HG03108 (cell line): ENCODE measurements at regions not wholly inside any gene's neighbourhood (a gene's known extent, or its start where the extent isn't known, plus 50 kb on each side); places are given as distances from the start of the nearest gene placed in this dataset.
"Not testable (repeated sequence)": the region's sequence is repeated elsewhere in the genome, so short reads cannot be mapped to it uniquely, and the experiment has no call there.

Source experiments
- ATAC-seq: cut with Tn5 transposase; IDR thresholded peaks from one replicate; pipeline ENCODE4 v1.9.1; 2021; ENCODE audit warnings: moderate library complexity; ENCODE audit not compliant: unreplicated experiment

- no peak for ATAC-seq
Observed at GRCh38 chr12:93235881-93236280, 141.8 kb upstream of the NUDT4 start.

GRCh38 chr12:93237235-93237915 is 140.3 kb upstream of the NUDT4 start:
- ATAC-seq, result no peak

DNA sequence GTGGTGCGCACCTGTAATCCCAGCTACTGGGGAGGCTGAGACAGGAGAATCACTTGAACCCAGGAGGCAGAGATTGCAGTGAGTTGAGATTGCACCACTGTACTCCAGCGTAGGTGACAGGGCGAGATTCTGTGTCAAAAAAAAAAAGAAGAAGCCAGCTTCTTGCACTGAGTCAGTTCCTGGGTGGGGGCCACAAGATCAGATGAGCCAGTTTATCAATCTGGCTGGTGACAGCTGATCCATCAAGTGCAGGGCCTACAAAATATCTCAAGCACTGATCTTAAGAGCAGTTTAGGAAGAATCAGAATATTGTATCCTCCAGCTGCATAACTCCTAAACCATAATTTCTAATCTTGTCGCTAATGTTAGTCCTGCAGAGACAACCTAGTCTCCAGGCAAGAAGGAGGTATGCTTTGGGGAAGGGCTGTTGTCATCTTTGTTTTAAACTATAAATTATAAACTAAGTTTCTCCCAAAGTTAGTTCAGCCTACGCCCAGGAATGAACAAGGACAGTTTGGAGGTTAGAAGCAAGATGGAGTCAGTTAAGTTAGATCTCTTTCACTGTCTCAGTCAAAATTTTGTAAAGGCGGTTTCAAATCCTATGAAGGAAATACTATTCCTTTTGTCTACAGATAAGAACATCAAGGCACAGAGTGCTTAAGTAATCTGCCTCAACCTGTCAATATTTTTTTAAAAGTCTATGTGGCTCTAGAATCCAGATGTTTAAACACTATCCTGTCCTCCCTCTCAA is 139.0 kb upstream of the NUDT4 start:
- ATAC-seq, result not testable (repeated sequence)

DNA sequence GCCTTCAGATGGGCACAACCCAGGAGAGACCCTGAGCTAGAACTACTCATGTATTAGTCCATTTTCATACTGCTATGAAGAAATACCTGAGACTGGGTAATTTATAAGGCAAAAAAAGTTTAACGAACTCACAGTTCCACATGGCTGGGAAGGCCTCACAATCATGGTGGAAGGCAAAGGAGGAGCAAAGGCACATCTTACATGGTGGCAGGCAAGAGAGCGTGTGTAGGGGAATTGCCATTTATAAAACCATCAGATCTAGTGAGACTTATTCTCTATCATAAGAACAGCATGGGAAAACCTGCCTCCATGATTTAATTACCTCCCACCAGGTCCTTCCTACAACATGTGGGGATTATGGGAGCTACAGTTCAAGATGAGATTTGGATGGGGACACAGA is 137.9 kb upstream of the NUDT4 start:
- not testable (repeated sequence) for ATAC-seq

DNA sequence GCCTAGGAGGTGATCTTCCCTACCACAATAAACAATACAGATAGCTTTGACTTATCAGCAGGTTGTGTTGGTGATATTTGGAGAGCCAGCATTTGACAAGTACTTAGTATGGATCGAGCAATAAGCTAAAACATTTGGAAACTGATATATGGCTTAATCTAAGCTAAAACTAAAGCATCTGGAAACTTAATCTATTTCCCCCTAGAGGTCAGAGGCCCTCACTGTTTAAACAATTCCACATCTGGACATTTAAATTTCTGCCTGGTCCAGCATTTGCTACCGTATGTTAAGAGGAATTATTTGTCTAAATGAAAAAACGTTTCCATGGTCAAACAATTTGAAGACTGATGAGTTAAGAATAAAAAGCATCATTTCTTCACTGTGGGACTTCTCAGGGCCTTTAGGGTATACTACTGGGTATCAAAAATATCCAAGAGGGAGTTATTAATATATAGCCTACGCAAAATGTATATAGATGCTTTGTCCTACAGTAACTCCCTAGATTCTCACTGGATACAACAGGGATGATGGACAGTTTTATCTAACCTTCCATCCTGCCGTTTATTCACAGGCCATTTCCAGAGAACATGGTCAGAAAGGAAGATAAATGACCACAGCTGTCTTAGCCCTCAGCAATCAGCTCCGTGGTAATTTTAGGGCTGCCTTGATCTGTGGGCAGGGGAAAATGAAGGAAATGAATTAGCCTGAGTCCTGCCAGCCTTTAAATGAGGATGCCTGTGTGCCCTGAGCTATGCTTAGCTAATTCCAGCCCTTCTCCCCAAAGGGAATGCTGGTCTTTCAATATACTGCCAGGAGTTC is 135.4 kb upstream of the NUDT4 start:
- no peak for ATAC-seq

DNA sequence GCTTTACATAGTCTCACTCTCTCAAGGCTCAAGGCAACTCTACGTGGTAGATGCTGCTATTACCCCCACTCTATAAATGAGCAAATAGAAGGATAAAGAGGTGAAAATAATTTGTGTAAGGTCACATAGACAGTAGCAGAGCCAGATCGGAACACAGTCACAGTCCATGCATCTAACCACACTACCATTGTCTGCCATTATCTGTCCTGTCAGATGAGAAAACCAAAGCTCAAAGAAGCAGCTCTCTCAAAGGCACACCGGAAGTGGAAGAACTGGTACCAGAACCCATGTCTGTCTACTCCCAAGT is 134.4 kb upstream of the NUDT4 start:
- ATAC-seq, result no peak

DNA sequence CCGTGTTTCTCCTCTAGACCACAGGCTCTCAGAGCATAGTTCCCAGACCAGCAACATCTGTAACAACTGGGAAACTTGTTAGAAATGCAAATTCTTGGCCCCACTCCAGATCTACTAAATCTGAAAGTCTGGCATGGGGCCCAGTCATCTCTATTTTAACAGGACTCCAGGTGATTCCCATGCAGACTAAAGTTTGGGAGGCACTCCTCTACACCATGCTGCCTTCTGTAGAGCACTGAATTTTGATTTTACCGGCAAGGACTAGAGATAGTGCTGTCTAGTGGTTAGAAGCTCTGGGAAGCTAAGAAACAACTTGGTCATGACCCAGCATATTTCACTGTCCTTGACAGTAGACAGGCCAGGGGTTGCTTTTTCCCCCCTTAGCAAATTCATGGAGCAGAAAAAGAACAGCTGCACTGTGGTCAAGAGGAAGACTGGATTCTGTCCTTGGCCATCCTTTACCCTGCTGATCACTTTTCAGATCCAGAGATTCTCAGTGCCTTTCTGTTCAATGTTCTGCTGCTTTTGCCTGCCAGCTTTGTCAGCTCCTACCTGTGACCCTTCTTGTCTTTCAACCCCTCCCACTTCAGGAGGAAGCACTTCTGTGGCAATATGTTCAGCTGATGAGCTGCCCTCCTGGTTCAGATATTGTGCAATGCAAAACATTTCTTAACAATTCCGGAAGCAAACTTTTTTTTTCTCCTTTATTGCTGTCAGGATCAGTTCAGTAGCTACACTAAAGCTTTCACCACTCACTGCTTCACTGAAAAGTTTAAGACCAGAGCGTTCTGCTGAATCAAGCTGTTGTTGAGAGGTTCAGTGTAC is 133.8 kb upstream of the NUDT4 start:
- no peak for ATAC-seq

GRCh38 chr12:93244514-93245077 is 133.1 kb upstream of the NUDT4 start:
- ATAC-seq, result peak; percentile 29

- peak; percentile 70 for ATAC-seq
Observed at GRCh38 chr12:93245543-93245942, 132.2 kb upstream of the NUDT4 start.

- ATAC-seq, result no peak
Observed at GRCh38 chr12:93247313-93247991, 130.3 kb upstream of the NUDT4 start.

DNA sequence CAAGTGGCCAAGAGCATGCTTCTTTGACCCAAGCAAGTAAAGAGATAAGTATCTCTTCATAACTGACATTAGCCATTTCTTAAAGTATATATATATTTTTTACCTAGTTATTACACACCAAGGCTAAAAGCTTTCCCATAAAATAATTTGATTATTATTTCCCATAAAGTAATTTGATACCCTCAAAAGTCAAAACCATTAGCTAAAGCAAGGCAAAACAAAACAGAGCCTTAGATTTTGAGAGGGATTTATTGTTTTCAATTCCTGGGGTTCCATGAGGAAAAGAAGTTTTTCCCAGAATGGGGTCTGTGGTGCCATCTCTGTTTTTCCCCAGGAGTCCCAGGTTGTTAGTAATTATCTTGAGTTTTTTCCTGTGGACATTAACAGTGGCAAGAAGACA is 125.5 kb upstream of the NUDT4 start:
- no peak for ATAC-seq

DNA sequence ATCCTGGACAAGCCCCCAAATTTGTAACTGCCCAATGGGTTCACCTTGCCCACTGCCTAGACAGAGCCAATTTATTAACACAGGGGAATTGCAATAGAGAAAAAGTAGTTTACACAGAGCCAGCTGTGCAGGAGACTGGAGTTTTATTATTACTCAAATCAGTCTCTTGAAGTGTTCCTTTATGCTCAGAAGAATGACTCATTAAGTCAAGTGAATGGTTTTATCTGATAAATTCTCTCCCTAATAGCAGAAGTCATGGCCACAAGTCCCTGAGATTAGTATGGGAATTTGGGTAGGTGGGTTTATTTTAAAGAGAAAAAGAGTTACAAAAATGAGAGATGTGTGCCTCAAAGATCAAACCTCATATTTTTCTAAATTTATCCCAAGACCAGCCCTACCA is 122.8 kb upstream of the NUDT4 start:
- no peak for ATAC-seq

GRCh38 chr12:93256256-93256969 is 121.3 kb upstream of the NUDT4 start:
- ATAC-seq, result no peak

DNA sequence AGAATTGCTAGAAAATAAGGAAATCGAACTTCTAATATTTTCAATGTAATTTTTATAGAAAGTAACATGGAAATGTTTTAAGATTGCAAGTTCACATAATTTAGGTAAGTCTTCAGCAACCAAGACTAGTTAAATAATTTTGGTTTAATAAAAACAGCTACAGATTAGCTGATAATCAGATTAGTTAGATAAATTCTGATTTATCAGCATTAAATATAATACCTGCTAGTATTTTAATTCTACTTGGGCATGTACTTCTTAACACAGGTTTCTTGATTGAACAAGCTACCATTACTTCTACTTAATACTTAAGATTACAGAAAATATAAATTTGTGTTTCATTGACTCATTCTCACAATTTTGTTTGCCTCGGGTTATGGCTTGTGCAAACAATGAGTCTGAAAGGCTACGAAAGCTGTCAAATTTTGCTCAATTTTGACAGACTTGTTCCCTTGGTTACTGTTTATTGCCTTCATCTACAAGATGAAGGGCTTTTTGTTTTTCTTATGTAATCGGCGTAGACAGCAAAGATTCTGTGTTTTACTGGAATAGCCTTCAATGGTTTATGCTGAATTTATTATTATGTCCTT is 116.1 kb upstream of the NUDT4 start:
- no peak for ATAC-seq

GRCh38 chr12:93272997-93273396 is 104.7 kb upstream of the NUDT4 start:
- ATAC-seq, result no peak

GRCh38 chr12:93273834-93274564 is 103.7 kb upstream of the NUDT4 start:
- ATAC-seq, result no peak

- ATAC-seq, result no peak
Observed at GRCh38 chr12:93274937-93275336, 102.8 kb upstream of the NUDT4 start.

- no peak for ATAC-seq
Observed at GRCh38 chr12:93275589-93275988, 102.1 kb upstream of the NUDT4 start.
